K562 (cell line): ENCODE measurements at regions not wholly inside any gene's neighbourhood (a gene's known extent, or its start where the extent isn't known, plus 50 kb on each side); places are given as distances from the start of the nearest gene placed in this dataset.

Experiments used
- CREB1 ChIP-seq, 2 experiments: sonication (generic) in 1 of 2; formaldehyde crosslinking in 1 of 2; IDR thresholded peaks; 2 replicates each; pipeline versions ENCODE4 v1.6.1 to v1.8.0; 2012 to 2022; ENCODE audit warnings: inconsistent platforms in 1 of 2, mild to moderate bottlenecking in 1 of 2, missing genetic modification reagents in 1 of 2, moderate library complexity in 1 of 2
- FOS ChIP-seq: IDR thresholded peaks from 3 replicates; pipeline ENCODE4 v1.6.1; 2011; ENCODE audit not compliant: insufficient read length; ENCODE audit errors: extremely low read depth
- PKNOX1 ChIP-seq: fragments of 450-650 bp; IDR thresholded peaks from 2 replicates; pipeline ENCODE4 v1.6.1; 2016
- POLR2AphosphoS5 ChIP-seq: IDR thresholded peaks from 2 replicates; pipeline ENCODE4 v1.6.1; 2011; ENCODE audit warnings: mild to moderate bottlenecking, low read depth, low read length, moderate library complexity; ENCODE audit not compliant: control insufficient read depth, insufficient read depth
- RAD51 ChIP-seq: fragments of 450-650 bp; IDR thresholded peaks from 2 replicates; pipeline ENCODE4 v1.7.1; 2016; ENCODE audit warnings: low read depth, mild to moderate bottlenecking, borderline replicate concordance
- SREBF2 ChIP-seq: sonication (generic); formaldehyde crosslinking; IDR thresholded peaks from 2 replicates; pipeline ENCODE4 v1.4.0; 2020; ENCODE audit warnings: mild to moderate bottlenecking, missing genetic modification reagents
- ZNF263 ChIP-seq: sonication (generic); formaldehyde crosslinking; IDR thresholded peaks from 2 replicates; pipeline ENCODE4 v1.8.0; 2022; ENCODE audit warnings: mild to moderate bottlenecking, missing genetic modification reagents, borderline replicate concordance
- TF ChIP-seq, protein P1 (sequence below), 2 experiments: IDR thresholded peaks in 1 of 2; conservative IDR thresholded peaks in 1 of 2; 2 replicates each; pipeline ENCODE4 v1.6.1; 2016; ENCODE audit warnings: low read depth in 2 of 2, mild to moderate bottlenecking in 1 of 2, missing compliant biosample characterization in 1 of 2, missing genetic modification characterization in 1 of 2, moderate library complexity in 1 of 2
- TF ChIP-seq, protein P2 (sequence below): sonication (generic); formaldehyde crosslinking; IDR thresholded peaks from 2 replicates; pipeline ENCODE4 v1.9.0; 2022; ENCODE audit warnings: mild to moderate bottlenecking, missing genetic modification reagents
- TF ChIP-seq, protein P3 (sequence below): sonication (generic); formaldehyde crosslinking; IDR thresholded peaks from 2 replicates; pipeline ENCODE4 v1.8.1; 2023; ENCODE audit warnings: missing genetic modification reagents, mild to moderate bottlenecking, borderline replicate concordance

- TF ChIP-seq, protein P1, sequence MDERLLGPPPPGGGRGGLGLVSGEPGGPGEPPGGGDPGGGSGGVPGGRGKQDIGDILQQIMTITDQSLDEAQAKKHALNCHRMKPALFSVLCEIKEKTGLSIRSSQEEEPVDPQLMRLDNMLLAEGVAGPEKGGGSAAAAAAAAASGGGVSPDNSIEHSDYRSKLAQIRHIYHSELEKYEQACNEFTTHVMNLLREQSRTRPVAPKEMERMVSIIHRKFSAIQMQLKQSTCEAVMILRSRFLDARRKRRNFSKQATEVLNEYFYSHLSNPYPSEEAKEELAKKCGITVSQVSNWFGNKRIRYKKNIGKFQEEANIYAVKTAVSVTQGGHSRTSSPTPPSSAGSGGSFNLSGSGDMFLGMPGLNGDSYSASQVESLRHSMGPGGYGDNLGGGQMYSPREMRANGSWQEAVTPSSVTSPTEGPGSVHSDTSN (CRISPR knock-in tag; IDR thresholded peaks at IDR 0.05; ENCODE audit: low read depth), result peak; percentile 35; the same call in 1 of the 2 replicates
- TF ChIP-seq, protein P1 (tag; conservative IDR thresholded peaks at IDR 0.05; ENCODE audit: low read depth), result peak; percentile 90
- TF ChIP-seq CREB1 (IDR thresholded peaks at IDR 0.05) (no peak), CREB1 (CRISPR knock-in tag; IDR thresholded peaks at IDR 0.05) (0 out of 2 replicates have a peak, but pooled peaks have one; percentile 19), FOS (peak; percentile 64), ZNF263 (CRISPR knock-in tag) (no peak), RAD51 (peak; percentile 75), SREBF2 (CRISPR knock-in tag) (no peak), PKNOX1 (peak; percentile 95), POLR2AphosphoS5 (no peak)
- TF ChIP-seq, protein P2, sequence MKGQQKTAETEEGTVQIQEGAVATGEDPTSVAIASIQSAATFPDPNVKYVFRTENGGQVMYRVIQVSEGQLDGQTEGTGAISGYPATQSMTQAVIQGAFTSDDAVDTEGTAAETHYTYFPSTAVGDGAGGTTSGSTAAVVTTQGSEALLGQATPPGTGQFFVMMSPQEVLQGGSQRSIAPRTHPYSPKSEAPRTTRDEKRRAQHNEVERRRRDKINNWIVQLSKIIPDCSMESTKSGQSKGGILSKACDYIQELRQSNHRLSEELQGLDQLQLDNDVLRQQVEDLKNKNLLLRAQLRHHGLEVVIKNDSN (CRISPR knock-in tag), result peak; percentile 70
- TF ChIP-seq, protein P3, sequence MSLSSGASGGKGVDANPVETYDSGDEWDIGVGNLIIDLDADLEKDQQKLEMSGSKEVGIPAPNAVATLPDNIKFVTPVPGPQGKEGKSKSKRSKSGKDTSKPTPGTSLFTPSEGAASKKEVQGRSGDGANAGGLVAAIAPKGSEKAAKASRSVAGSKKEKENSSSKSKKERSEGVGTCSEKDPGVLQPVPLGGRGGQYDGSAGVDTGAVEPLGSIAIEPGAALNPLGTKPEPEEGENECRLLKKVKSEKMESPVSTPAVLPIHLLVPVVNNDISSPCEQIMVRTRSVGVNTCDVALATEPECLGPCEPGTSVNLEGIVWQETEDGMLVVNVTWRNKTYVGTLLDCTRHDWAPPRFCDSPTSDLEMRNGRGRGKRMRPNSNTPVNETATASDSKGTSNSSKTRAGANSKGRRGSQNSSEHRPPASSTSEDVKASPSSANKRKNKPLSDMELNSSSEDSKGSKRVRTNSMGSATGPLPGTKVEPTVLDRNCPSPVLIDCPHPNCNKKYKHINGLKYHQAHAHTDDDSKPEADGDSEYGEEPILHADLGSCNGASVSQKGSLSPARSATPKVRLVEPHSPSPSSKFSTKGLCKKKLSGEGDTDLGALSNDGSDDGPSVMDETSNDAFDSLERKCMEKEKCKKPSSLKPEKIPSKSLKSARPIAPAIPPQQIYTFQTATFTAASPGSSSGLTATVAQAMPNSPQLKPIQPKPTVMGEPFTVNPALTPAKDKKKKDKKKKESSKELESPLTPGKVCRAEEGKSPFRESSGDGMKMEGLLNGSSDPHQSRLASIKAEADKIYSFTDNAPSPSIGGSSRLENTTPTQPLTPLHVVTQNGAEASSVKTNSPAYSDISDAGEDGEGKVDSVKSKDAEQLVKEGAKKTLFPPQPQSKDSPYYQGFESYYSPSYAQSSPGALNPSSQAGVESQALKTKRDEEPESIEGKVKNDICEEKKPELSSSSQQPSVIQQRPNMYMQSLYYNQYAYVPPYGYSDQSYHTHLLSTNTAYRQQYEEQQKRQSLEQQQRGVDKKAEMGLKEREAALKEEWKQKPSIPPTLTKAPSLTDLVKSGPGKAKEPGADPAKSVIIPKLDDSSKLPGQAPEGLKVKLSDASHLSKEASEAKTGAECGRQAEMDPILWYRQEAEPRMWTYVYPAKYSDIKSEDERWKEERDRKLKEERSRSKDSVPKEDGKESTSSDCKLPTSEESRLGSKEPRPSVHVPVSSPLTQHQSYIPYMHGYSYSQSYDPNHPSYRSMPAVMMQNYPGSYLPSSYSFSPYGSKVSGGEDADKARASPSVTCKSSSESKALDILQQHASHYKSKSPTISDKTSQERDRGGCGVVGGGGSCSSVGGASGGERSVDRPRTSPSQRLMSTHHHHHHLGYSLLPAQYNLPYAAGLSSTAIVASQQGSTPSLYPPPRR, result no peak
These were observed 104.5 kb upstream of the CELF4 start (continued) for GRCh38 chr18:37669991-37670534.
